HCT116 (cell line): ENCODE measurements at regions not wholly inside any gene's neighbourhood (a gene's known extent, or its start where the extent isn't known, plus 50 kb on each side); places are given as distances from the start of the nearest gene placed in this dataset.

Source experiments
- ATAC-seq: fragments of 200-7000 bp; cut with Tn5 transposase; 2 replicates; pipeline ENCODE4 v1.9.1; 2020; ENCODE audit warnings: mild to moderate bottlenecking, moderate library complexity
- BruUV-seq: library from RNA; stranded (reverse); fragments of 400-500 nt; replicated peaks from 2 replicates; lab custom pipeline; 2021; lab: Mats Ljungman, UMichigan
- CTCF ChIA-PET: fragments of 300-600 bp; sonication (Branson Sonifier 250); formaldehyde crosslinking; loops from one replicate; lab custom pipeline; 2021; ENCODE audit warnings: antibody characterized with exemption; lab: Charles Lee
- POLR2A ChIA-PET: fragments of 300-600, 350-600 bp; sonication (Branson Sonifier 250); formaldehyde crosslinking; loops from one replicate; lab custom pipeline; 2021; ENCODE audit warnings: antibody characterized with exemption; lab: Charles Lee
- RAD21 ChIA-PET, 2 experiments: fragments of 300-600 bp; sonication (Branson Sonifier 250); formaldehyde crosslinking; loops; one replicate each; lab custom pipeline; 2023; ENCODE audit warnings: low total read pairs in 2 of 2; ENCODE audit not compliant: uncharacterized antibody in 2 of 2, unreplicated experiment in 2 of 2, low non-redundant PET in 1 of 2; lab: Charles Lee
- DNase-seq: peaks from one replicate; pipeline ENCODE4 v3.0.0-alpha.2; 2010; ENCODE audit warnings: low read depth, low spot score
- H2AFZ ChIP-seq: fragments of 200-600 bp; shearing (Covaris generic), sonication (generic); 2 replicates; pipeline ENCODE4 v1.6.1; 2017; ENCODE audit warnings: low read depth, mixed run types, mixed read lengths, antibody characterized with exemption, low read length; ENCODE audit not compliant: poor library complexity, severe bottlenecking
- H3K27ac ChIP-seq: 2 replicates; pipeline ENCODE4 v1.5.1; 2012; ENCODE audit warnings: low read depth, low read length
- H3K27me3 ChIP-seq: fragments of 200-600 bp; sonication (generic); 2 replicates; pipeline ENCODE4 v1.6.1; 2016; ENCODE audit warnings: mixed run types, low read length, mixed read lengths; ENCODE audit not compliant: insufficient read depth
- H3K36me3 ChIP-seq, 2 experiments: fragments of 200-500 bp in 1 of 2; fragments of 200-600 bp in 1 of 2; sonication (Bioruptor generic) in 1 of 2; sonication (generic) in 1 of 2; 2 replicates each; pipeline versions ENCODE4 v1.5.1 to v1.6.1; 2014 to 2016; ENCODE audit warnings: low read length in 2 of 2, inconsistent platforms in 1 of 2, mixed read lengths in 1 of 2, mixed run types in 1 of 2; ENCODE audit not compliant: insufficient read depth in 2 of 2, control insufficient read depth in 1 of 2
- H3K4me1 ChIP-seq, 2 experiments: fragments of 200-600 bp in 1 of 2; sonication (generic) in 1 of 2; 2 replicates each; pipeline versions ENCODE4 v1.5.1 to v1.6.1; 2012 to 2017; ENCODE audit warnings: low read length in 2 of 2, inconsistent platforms in 1 of 2, mild to moderate bottlenecking in 1 of 2, mixed read lengths in 1 of 2, mixed run types in 1 of 2, moderate library complexity in 1 of 2; ENCODE audit not compliant: insufficient read depth in 2 of 2, control insufficient read depth in 1 of 2
- H3K4me2 ChIP-seq: fragments of 200-600 bp; sonication (generic); 2 replicates; pipeline ENCODE4 v1.6.1; 2017; ENCODE audit warnings: mixed run types, low read length, mixed read lengths
- H3K4me3 ChIP-seq, 2 experiments: fragments of 200-600 bp in 1 of 2; sonication (generic) in 1 of 2; replicated peaks in 1 of 2; 2 replicates each; pipeline ENCODE4 v1.5.1; 2011 to 2016; ENCODE audit warnings: low read length in 2 of 2, control low read depth in 1 of 2, low read depth in 1 of 2, mild to moderate bottlenecking in 1 of 2, mixed read lengths in 1 of 2, mixed run types in 1 of 2
- H3K79me2 ChIP-seq: fragments of 200-600 bp; sonication (generic); 2 replicates; pipeline ENCODE4 v1.6.1; 2017; ENCODE audit warnings: mild to moderate bottlenecking, mixed run types, low read length, moderate library complexity, mixed read lengths; ENCODE audit not compliant: insufficient read depth
- H3K9ac ChIP-seq: fragments of 200-600 bp; sonication (generic); 2 replicates; pipeline ENCODE4 v1.6.1; 2016; ENCODE audit warnings: low read length, mixed read lengths
- H3K9me2 ChIP-seq: fragments of 200-600 bp; sonication (generic), shearing (Covaris generic); 2 replicates; pipeline ENCODE4 v1.6.1; 2017; ENCODE audit warnings: mixed run types, mild to moderate bottlenecking, moderate library complexity; ENCODE audit not compliant: insufficient read depth
- H3K9me3 ChIP-seq, 2 experiments: fragments of 200-500 bp in 1 of 2; fragments of 200-600 bp in 1 of 2; sonication (Bioruptor generic) in 1 of 2; sonication (generic) in 1 of 2; 2 replicates each; pipeline ENCODE4 v1.6.1; 2014 to 2017; ENCODE audit warnings: low read length in 2 of 2, mixed read lengths in 2 of 2, inconsistent platforms in 1 of 2, low read depth in 1 of 2, mild to moderate bottlenecking in 1 of 2, mixed run types in 1 of 2, moderate library complexity in 1 of 2; ENCODE audit not compliant: control insufficient read depth in 1 of 2, insufficient read depth in 1 of 2
- H4K20me1 ChIP-seq: fragments of 200-600 bp; sonication (generic), shearing (Covaris generic); 2 replicates; pipeline ENCODE4 v1.6.1; 2017; ENCODE audit warnings: mixed run types, mild to moderate bottlenecking, moderate library complexity; ENCODE audit not compliant: insufficient read depth
- CEBPB ChIP-seq: IDR thresholded peaks from 2 replicates; pipeline ENCODE4 v1.6.1; 2012; ENCODE audit warnings: low read depth
- EGR1 ChIP-seq: IDR thresholded peaks from 2 replicates; pipeline ENCODE4 v1.6.1; 2012; ENCODE audit warnings: low read depth
- ELF1 ChIP-seq: IDR thresholded peaks from 2 replicates; pipeline ENCODE4 v1.6.1; 2012; ENCODE audit warnings: low read depth, borderline replicate concordance
- EZH2 ChIP-seq: fragments of 200-600 bp; sonication (generic); IDR thresholded peaks from 2 replicates; pipeline ENCODE4 v1.6.1; 2017; ENCODE audit warnings: antibody characterized with exemption, mixed run types
- EZH2phosphoT487 ChIP-seq: fragments of 200-600 bp; IDR thresholded peaks from 2 replicates; pipeline ENCODE4 v1.6.1; 2018; ENCODE audit warnings: antibody characterized with exemption, borderline replicate concordance
- JUND ChIP-seq: IDR thresholded peaks from 2 replicates; pipeline ENCODE4 v1.6.1; 2012
- POLR2A ChIP-seq: IDR thresholded peaks from 2 replicates; pipeline ENCODE4 v1.7.0; 2011; ENCODE audit warnings: borderline replicate concordance; ENCODE audit not compliant: insufficient read depth, insufficient read length; ENCODE audit errors: extremely low read depth
- POLR2AphosphoS5 ChIP-seq: IDR thresholded peaks from 2 replicates; pipeline ENCODE4 v1.6.1; 2011; ENCODE audit warnings: mild to moderate bottlenecking, low read depth, low read length, moderate library complexity
- RAD21 ChIP-seq: IDR thresholded peaks from 2 replicates; pipeline ENCODE4 v1.6.1; 2012; ENCODE audit warnings: low read depth, mild to moderate bottlenecking
- SIN3A ChIP-seq: IDR thresholded peaks from 2 replicates; pipeline ENCODE4 v1.6.1; 2012; ENCODE audit warnings: low read depth
- SRF ChIP-seq: IDR thresholded peaks from 2 replicates; pipeline ENCODE4 v1.6.1; 2012; ENCODE audit warnings: low read depth
- YY1 ChIP-seq: IDR thresholded peaks from 2 replicates; pipeline ENCODE4 v1.6.1; 2011; ENCODE audit warnings: low read length, low read depth, moderate library complexity, mild to moderate bottlenecking; ENCODE audit not compliant: insufficient replicate concordance; ENCODE audit errors: extremely low read depth
- ZFX ChIP-seq: fragments of 450-650 bp; IDR thresholded peaks from 2 replicates; pipeline ENCODE4 v1.6.1; 2017
- intact Hi-C: fragments of 100-400 bp; cut with micrococcal nuclease; formaldehyde crosslinking; loops from 2 replicates; pipeline ENCODE4 v1.10.0; 2022
- TF ChIP-seq, protein P1 (sequence below): IDR thresholded peaks from 2 replicates; pipeline ENCODE4 v1.6.1; 2012; ENCODE audit warnings: low read depth

- TF ChIP-seq EZH2phosphoT487, result no peak
- no peak for TF ChIP-seq JUND
These were observed 97.8 kb downstream of the OTOR start (continued) for GRCh38 chr20:16846006-16846405.

DNA sequence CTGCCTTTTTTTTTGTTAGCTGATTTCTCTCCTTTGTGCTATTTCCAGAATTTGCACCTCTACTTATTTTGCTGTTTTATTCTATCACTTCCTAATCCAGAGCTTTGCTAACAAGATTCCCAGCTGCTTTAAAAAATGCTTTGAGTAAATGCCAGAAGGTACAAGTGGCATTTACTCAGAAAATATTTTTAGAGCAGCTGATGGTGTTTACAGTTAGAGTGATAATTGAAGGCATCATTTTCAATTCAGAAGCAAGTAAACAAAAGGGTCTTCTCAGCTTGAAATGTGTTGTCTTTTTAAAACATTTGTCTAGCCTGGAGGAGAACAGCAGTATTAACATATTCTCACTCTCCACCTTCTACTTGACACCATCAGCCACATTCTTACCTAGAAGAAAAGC is 99.9 kb downstream of the OTOR start:
- Histone ChIP-seq H3K27me3 (peaks cover 8% of the 10 kb centered on the region; the same call in 1 of the 2 replicates), H3K4me1 (no peaks in the 10 kb centered on the region), H3K36me3 (no peaks in the 10 kb centered on the region), H3K79me2 (no peaks in the 10 kb centered on the region), H3K27ac (no peak overlapping the region), H3K9me3 (no peaks in the 10 kb centered on the region), H2AFZ (no peak overlapping the region), H3K4me2 (no peak overlapping the region), H3K9ac (no peak overlapping the region), H4K20me1 (no peaks in the 10 kb centered on the region), H3K4me3 (no peak overlapping the region), H3K9me2 (no peaks in the 10 kb centered on the region)
- ATAC-seq (no peak), DNase-seq (no peak)
- ChIA-PET POLR2A (no interaction called here), RAD21 (no interaction called here), CTCF (interaction anchor here (1.1 kb wide), 1 partner anchor 28 kb away, joined by 3 read pairs; no protein-coding TSS in a partner anchor)
- no peak for TF ChIP-seq EZH2
- no peak for TF ChIP-seq SIN3A
- TF ChIP-seq SRF, result no peak
- TF ChIP-seq EGR1, result no peak
- TF ChIP-seq YY1, result no peak
- TF ChIP-seq POLR2A, result no peak
- no peak for TF ChIP-seq RAD21
- TF ChIP-seq POLR2AphosphoS5, result no peak
- no peak for TF ChIP-seq ELF1
- TF ChIP-seq CEBPB, result no peak
- no peak for TF ChIP-seq ZFX
- TF ChIP-seq, protein P1, sequence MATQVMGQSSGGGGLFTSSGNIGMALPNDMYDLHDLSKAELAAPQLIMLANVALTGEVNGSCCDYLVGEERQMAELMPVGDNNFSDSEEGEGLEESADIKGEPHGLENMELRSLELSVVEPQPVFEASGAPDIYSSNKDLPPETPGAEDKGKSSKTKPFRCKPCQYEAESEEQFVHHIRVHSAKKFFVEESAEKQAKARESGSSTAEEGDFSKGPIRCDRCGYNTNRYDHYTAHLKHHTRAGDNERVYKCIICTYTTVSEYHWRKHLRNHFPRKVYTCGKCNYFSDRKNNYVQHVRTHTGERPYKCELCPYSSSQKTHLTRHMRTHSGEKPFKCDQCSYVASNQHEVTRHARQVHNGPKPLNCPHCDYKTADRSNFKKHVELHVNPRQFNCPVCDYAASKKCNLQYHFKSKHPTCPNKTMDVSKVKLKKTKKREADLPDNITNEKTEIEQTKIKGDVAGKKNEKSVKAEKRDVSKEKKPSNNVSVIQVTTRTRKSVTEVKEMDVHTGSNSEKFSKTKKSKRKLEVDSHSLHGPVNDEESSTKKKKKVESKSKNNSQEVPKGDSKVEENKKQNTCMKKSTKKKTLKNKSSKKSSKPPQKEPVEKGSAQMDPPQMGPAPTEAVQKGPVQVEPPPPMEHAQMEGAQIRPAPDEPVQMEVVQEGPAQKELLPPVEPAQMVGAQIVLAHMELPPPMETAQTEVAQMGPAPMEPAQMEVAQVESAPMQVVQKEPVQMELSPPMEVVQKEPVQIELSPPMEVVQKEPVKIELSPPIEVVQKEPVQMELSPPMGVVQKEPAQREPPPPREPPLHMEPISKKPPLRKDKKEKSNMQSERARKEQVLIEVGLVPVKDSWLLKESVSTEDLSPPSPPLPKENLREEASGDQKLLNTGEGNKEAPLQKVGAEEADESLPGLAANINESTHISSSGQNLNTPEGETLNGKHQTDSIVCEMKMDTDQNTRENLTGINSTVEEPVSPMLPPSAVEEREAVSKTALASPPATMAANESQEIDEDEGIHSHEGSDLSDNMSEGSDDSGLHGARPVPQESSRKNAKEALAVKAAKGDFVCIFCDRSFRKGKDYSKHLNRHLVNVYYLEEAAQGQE, result no peak
- intact Hi-C loops, result no loop called here
- BruUV-seq, result no TSS peak
